GM23338 (cell line): ENCODE measurements at regions not wholly inside any gene's neighbourhood (a gene's known extent, or its start where the extent isn't known, plus 50 kb on each side); places are given as distances from the start of the nearest gene placed in this dataset.

ENCODE experiments used
- ATAC-seq: fragments of 200-7000 bp; cut with Tn5 transposase; 3 replicates; pipeline ENCODE4 v1.9.1; 2020
- DNase-seq: peaks from one replicate; pipeline ENCODE4 v3.0.0-alpha.2; 2015; ENCODE audit warnings: low spot score
- H2AFZ ChIP-seq: fragments of 200-600 bp; sonication (generic); 2 replicates; pipeline ENCODE4 v1.8.0; 2016; ENCODE audit warnings: antibody characterized with exemption, mild to moderate bottlenecking, moderate library complexity
- H3F3A ChIP-seq: fragments of 200-600 bp; sonication (generic); replicated peaks from 2 replicates; pipeline ENCODE4 v1.8.0; 2017; ENCODE audit warnings: antibody characterized with exemption, mixed run types, low read depth
- H3K27ac ChIP-seq: fragments of 200-600 bp; sonication (generic); 2 replicates; pipeline ENCODE4 v1.6.1; 2016; ENCODE audit warnings: low read depth
- H3K27me3 ChIP-seq: fragments of 200-600 bp; sonication (generic); 2 replicates; pipeline ENCODE4 v1.8.0; 2016; ENCODE audit warnings: mild to moderate bottlenecking, mixed run types, moderate library complexity; ENCODE audit not compliant: insufficient read depth
- H3K36me3 ChIP-seq: fragments of 200-600 bp; sonication (generic); 2 replicates; pipeline ENCODE4 v1.8.0; 2016; ENCODE audit warnings: mild to moderate bottlenecking; ENCODE audit not compliant: insufficient read depth
- H3K4me1 ChIP-seq: fragments of 200-600 bp; sonication (generic); 2 replicates; pipeline ENCODE4 v1.8.0; 2016; ENCODE audit warnings: mild to moderate bottlenecking, moderate library complexity; ENCODE audit not compliant: insufficient read depth
- H3K4me2 ChIP-seq: fragments of 200-600 bp; sonication (generic); 2 replicates; pipeline ENCODE4 v1.7.1; 2017; ENCODE audit warnings: mixed run types
- H3K4me3 ChIP-seq: fragments of 200-600 bp; sonication (generic); 2 replicates; pipeline ENCODE4 v1.6.1; 2016; ENCODE audit warnings: mixed run types
- H3K79me2 ChIP-seq: fragments of 200-600 bp; sonication (generic); replicated peaks from 2 replicates; pipeline ENCODE4 v1.8.0; 2017; ENCODE audit warnings: mild to moderate bottlenecking; ENCODE audit not compliant: insufficient read depth
- H3K9me2 ChIP-seq: fragments of 200-600 bp; sonication (generic); 2 replicates; pipeline ENCODE4 v1.8.0; 2017; ENCODE audit not compliant: insufficient read depth
- H4K20me1 ChIP-seq: fragments of 200-600 bp; sonication (generic); replicated peaks from 2 replicates; pipeline ENCODE4 v1.8.0; 2017; ENCODE audit warnings: mild to moderate bottlenecking; ENCODE audit not compliant: insufficient read depth
- H3K27ac Mint-ChIP-seq: 2 replicates; pipeline ENCODE4 v1.8.0; 2020; ENCODE audit warnings: inconsistent platforms, mild to moderate bottlenecking, moderate library complexity, mixed read lengths
- H3K27me3 Mint-ChIP-seq: 3 replicates; pipeline ENCODE4 v1.8.0; 2022; ENCODE audit warnings: low read depth, mild to moderate bottlenecking, moderate library complexity, mixed read lengths, inconsistent platforms; ENCODE audit not compliant: insufficient read depth, poor library complexity
- H3K36me3 Mint-ChIP-seq: 3 replicates; pipeline ENCODE4 v1.8.0; 2021; ENCODE audit warnings: low read depth, mild to moderate bottlenecking, inconsistent platforms, moderate library complexity, mixed read lengths
- H3K4me1 Mint-ChIP-seq: 3 replicates; pipeline ENCODE4 v1.8.0; 2020; ENCODE audit warnings: mild to moderate bottlenecking, inconsistent platforms, mixed read lengths
- H3K4me3 Mint-ChIP-seq: 3 replicates; pipeline ENCODE4 v1.8.0; 2021; ENCODE audit warnings: moderate library complexity, mild to moderate bottlenecking, inconsistent platforms, mixed read lengths
- H3K9me3 Mint-ChIP-seq: 3 replicates; pipeline ENCODE4 v1.8.0; 2020; ENCODE audit warnings: moderate library complexity, mild to moderate bottlenecking, inconsistent platforms, mixed read lengths
- CREB1 ChIP-seq: fragments of 250-450 bp; sonication (Bioruptor Pico); IDR thresholded peaks from 2 replicates; pipeline ENCODE4 v1.5.0; 2020; ENCODE audit warnings: low read depth, mild to moderate bottlenecking, moderate library complexity
- EZH2phosphoT487 ChIP-seq: fragments of 200-600 bp; sonication (generic); IDR thresholded peaks from one replicate; pipeline ENCODE4 v1.8.1; 2018; ENCODE audit warnings: antibody characterized with exemption; ENCODE audit not compliant: unreplicated experiment
- NANOG ChIP-seq: IDR thresholded peaks from 2 replicates; pipeline ENCODE4 v1.6.1; 2016; ENCODE audit warnings: antibody characterized with exemption, borderline replicate concordance
- TF ChIP-seq, protein P1 (sequence below): IDR thresholded peaks from one replicate; pipeline ENCODE4 v1.6.1; 2018; ENCODE audit warnings: antibody characterized with exemption; ENCODE audit not compliant: unreplicated experiment

DNA sequence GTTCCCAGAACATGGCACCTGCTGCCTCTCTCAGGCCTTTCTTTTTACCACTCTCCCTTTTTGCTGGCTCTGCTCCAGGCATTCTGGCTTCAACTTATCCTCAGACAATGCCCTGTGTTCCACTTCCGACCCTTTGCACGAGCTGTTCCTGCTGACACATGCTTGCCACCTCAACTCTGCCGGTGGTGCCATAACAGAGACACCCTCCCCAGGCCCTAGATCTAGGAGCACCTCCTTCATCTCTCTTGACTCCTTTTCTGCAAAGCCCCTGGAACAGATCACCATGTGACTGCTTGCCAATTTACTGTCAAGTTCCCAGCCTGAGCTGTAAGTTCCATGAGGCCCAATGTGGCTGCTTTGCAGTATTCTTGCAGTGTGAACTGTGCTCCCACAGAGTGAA, 256.0 kb upstream of the MKI67 start:
- no peaks in the 10 kb centered on the region for H3K9me2 ChIP-seq
- no peak overlapping the region for H2AFZ ChIP-seq
- no peak overlapping the region for H3K4me3 ChIP-seq
- no peak overlapping the region for H3K4me2 ChIP-seq
- no peaks in the 10 kb centered on the region for H4K20me1 ChIP-seq
- peaks cover 7% of the 10 kb centered on the region for H3K27me3 Mint-ChIP-seq
- TF ChIP-seq EZH2phosphoT487 (no peak), CREB1 (no peak), NANOG (no peak)
- DNase-seq (no peak), ATAC-seq (no peak)
- no peaks in the 10 kb centered on the region for H3K79me2 ChIP-seq
- no peak overlapping the region for H3K27ac ChIP-seq
- H3K4me1 Mint-ChIP-seq, result 0 out of 3 replicates have a peak, but pooled peaks cover 4% of the 10 kb centered on the region
- H3K4me1 ChIP-seq, result no peaks in the 10 kb centered on the region
- no peaks in the 10 kb centered on the region for H3K27me3 ChIP-seq
- H3K36me3 ChIP-seq, result no peaks in the 10 kb centered on the region
- no peaks in the 10 kb centered on the region for H3K9me3 Mint-ChIP-seq
- H3K27ac Mint-ChIP-seq, result no peak overlapping the region
- H3F3A ChIP-seq, result no peaks in the 10 kb centered on the region
- H3K36me3 Mint-ChIP-seq, result no peaks in the 10 kb centered on the region
- no peak overlapping the region for H3K4me3 Mint-ChIP-seq

DNA sequence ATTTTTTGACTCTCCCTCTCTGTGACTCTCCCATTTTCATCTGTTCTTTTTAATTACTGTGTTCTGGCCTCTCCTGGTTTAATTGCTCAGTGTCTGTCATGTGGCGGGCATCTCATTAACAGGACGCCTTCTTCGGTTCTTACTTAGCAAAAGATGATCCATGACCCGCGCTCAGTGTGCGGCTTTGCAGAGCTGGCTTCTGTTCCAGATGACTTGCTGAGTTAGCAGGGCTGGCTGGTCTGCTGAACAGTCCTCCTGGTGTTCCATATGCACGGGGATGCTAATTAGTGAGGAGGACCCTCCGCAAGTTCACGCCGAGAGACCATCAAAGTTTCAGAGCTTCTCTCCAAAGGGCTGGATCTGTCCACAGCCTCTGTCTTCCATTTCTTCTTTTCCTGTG, 258.6 kb upstream of the MKI67 start:
- no peak overlapping the region for H2AFZ ChIP-seq
- Mint-ChIP-seq H3K9me3 (no peaks in the 10 kb centered on the region), H3K4me3 (no peak overlapping the region), H3K4me1 (0 out of 3 replicates have a peak, but pooled peaks cover 4% of the 10 kb centered on the region), H3K36me3 (no peaks in the 10 kb centered on the region), H3K27ac (no peak overlapping the region), H3K27me3 (peaks cover 4% of the 10 kb centered on the region)
- no peak overlapping the region for H3K4me2 ChIP-seq
- H3K9me2 ChIP-seq, result no peaks in the 10 kb centered on the region
- ATAC-seq (no peak), DNase-seq (no peak)
- H3K27ac ChIP-seq, result no peak overlapping the region
- H3K79me2 ChIP-seq, result no peaks in the 10 kb centered on the region
- no peaks in the 10 kb centered on the region for H4K20me1 ChIP-seq
- no peaks in the 10 kb centered on the region for H3K36me3 ChIP-seq
- H3F3A ChIP-seq, result no peaks in the 10 kb centered on the region
- H3K27me3 ChIP-seq, result no peaks in the 10 kb centered on the region
- no peak overlapping the region for H3K4me3 ChIP-seq
- H3K4me1 ChIP-seq, result no peaks in the 10 kb centered on the region
- TF ChIP-seq, protein P1, sequence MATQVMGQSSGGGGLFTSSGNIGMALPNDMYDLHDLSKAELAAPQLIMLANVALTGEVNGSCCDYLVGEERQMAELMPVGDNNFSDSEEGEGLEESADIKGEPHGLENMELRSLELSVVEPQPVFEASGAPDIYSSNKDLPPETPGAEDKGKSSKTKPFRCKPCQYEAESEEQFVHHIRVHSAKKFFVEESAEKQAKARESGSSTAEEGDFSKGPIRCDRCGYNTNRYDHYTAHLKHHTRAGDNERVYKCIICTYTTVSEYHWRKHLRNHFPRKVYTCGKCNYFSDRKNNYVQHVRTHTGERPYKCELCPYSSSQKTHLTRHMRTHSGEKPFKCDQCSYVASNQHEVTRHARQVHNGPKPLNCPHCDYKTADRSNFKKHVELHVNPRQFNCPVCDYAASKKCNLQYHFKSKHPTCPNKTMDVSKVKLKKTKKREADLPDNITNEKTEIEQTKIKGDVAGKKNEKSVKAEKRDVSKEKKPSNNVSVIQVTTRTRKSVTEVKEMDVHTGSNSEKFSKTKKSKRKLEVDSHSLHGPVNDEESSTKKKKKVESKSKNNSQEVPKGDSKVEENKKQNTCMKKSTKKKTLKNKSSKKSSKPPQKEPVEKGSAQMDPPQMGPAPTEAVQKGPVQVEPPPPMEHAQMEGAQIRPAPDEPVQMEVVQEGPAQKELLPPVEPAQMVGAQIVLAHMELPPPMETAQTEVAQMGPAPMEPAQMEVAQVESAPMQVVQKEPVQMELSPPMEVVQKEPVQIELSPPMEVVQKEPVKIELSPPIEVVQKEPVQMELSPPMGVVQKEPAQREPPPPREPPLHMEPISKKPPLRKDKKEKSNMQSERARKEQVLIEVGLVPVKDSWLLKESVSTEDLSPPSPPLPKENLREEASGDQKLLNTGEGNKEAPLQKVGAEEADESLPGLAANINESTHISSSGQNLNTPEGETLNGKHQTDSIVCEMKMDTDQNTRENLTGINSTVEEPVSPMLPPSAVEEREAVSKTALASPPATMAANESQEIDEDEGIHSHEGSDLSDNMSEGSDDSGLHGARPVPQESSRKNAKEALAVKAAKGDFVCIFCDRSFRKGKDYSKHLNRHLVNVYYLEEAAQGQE, result no peak

DNA sequence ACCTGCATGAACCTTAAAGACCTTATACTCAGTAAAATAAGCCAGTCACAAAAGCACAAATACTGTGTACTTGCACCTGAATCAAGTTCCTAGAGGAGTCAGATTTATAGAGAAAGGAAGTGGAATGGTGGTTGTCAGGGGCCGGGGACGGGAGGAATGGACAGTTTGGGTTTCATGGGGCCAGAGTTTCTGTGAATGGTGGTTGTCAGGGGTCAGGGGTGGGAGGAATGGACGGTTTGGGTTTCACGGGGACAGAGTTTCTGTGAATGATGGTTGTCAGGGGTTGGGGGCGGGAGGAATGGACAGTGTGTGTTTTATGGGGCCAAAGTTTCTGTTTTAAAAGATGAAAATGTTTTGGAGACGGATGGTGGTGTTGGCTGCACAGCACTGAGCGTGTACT, 260.0 kb upstream of the MKI67 start:
- Histone ChIP-seq H3K79me2 (no peaks in the 10 kb centered on the region), H3K27ac (no peak overlapping the region), H3K4me3 (no peak overlapping the region), H3F3A (no peaks in the 10 kb centered on the region), H3K4me2 (no peak overlapping the region), H3K27me3 (no peaks in the 10 kb centered on the region), H2AFZ (no peak overlapping the region), H4K20me1 (no peaks in the 10 kb centered on the region), H3K9me2 (no peaks in the 10 kb centered on the region), H3K36me3 (no peaks in the 10 kb centered on the region), H3K4me1 (no peaks in the 10 kb centered on the region)
- no peaks in the 10 kb centered on the region for H3K36me3 Mint-ChIP-seq
- peaks cover 4% of the 10 kb centered on the region for H3K27me3 Mint-ChIP-seq
- TF ChIP-seq, protein P1, result no peak
- H3K4me1 Mint-ChIP-seq, result 0 out of 3 replicates have a peak, but pooled peaks cover 4% of the 10 kb centered on the region
- DNase-seq (no peak), ATAC-seq (no peak)
- H3K27ac Mint-ChIP-seq, result no peak overlapping the region
- no peaks in the 10 kb centered on the region for H3K9me3 Mint-ChIP-seq
- no peak overlapping the region for H3K4me3 Mint-ChIP-seq
